ENCODE measurements at regions not wholly inside any gene's neighbourhood (a gene's known extent, or its start where the extent isn't known, plus 50 kb on each side); places are given as distances from the start of the nearest gene placed in this dataset.
A peak's percentile ranks its signal among the peaks of the same experiment; 100 is the strongest.

DNA sequence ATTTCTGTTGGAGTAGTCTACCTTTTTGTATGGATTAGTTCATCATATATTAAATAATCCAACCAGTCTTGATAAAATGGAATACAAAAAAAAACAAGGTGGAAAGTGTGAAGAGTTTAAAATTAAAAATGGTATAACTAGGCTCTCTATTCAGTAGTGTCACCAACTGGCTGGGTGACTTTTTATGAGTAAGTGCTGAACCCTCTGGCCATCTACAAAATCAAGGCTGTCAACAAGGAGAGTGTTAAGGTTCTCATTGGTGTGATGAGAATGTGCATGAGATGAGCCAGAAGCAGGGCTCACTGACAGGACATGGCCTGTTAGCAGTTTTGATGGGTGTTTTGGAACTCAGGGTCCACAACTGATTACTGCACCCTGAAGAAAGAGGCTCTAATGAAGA lies 343.2 kb downstream of the AASDHPPT start:
- no peak overlapping the region for H2AFZ ChIP-seq (ENCODE audit: low read length)
- H3K4me2 ChIP-seq (ENCODE audit: insufficient read depth, low read length): no peak overlapping the region
- H3K4me3 ChIP-seq (ENCODE audit: insufficient read depth, low read length): no peak overlapping the region
- no peaks in the 10 kb centered on the region for H3K36me3 ChIP-seq (ENCODE audit: insufficient read depth, low read length)
- no peaks in the 10 kb centered on the region for H3K9me3 ChIP-seq (ENCODE audit: low read depth, low read length)
- H3K4me1 ChIP-seq (ENCODE audit: insufficient read depth, low read length): peaks cover 14% of the 10 kb centered on the region
- no peak overlapping the region for H3K27ac ChIP-seq (ENCODE audit: low read depth, low read length)
- DNase-seq (ENCODE audit: insufficient read length, low spot score, missing footprints): no peak
- no peak for TF ChIP-seq CTCF (IDR thresholded peaks at IDR 0.05; ENCODE audit: extremely low read depth, low read depth, low read length)
- no peaks in the 10 kb centered on the region for H4K20me1 ChIP-seq (ENCODE audit: insufficient read depth, low read length)
- H3K27me3 ChIP-seq (ENCODE audit: insufficient read depth, low read length): no peaks in the 10 kb centered on the region
- H3K79me2 ChIP-seq (ENCODE audit: insufficient read depth, low read length): no peaks in the 10 kb centered on the region

GRCh38 chr11:106421676-106422292 lies 344.3 kb downstream of the AASDHPPT start:
- Histone ChIP-seq H3K79me2 (ENCODE audit: insufficient read depth, low read length) (no peaks in the 10 kb centered on the region), H3K4me1 (ENCODE audit: insufficient read depth, low read length) (peaks cover 14% of the 10 kb centered on the region), H2AFZ (ENCODE audit: low read length) (no peak overlapping the region), H3K27ac (ENCODE audit: low read depth, low read length) (no peak overlapping the region), H3K4me2 (ENCODE audit: insufficient read depth, low read length) (no peak overlapping the region), H4K20me1 (ENCODE audit: insufficient read depth, low read length) (no peaks in the 10 kb centered on the region), H3K27me3 (ENCODE audit: insufficient read depth, low read length) (no peaks in the 10 kb centered on the region), H3K4me3 (ENCODE audit: insufficient read depth, low read length) (no peak overlapping the region), H3K9me3 (ENCODE audit: low read depth, low read length) (no peaks in the 10 kb centered on the region), H3K36me3 (ENCODE audit: insufficient read depth, low read length) (no peaks in the 10 kb centered on the region)
- no peak for TF ChIP-seq CTCF (IDR thresholded peaks at IDR 0.05; ENCODE audit: extremely low read depth, low read depth, low read length)
- no peak for DNase-seq (ENCODE audit: insufficient read length, low spot score, missing footprints)

GRCh38 chr11:106422583-106422982 lies 345.1 kb downstream of the AASDHPPT start:
- no peaks in the 10 kb centered on the region for H3K79me2 ChIP-seq (ENCODE audit: insufficient read depth, low read length)
- no peaks in the 10 kb centered on the region for H3K36me3 ChIP-seq (ENCODE audit: insufficient read depth, low read length)
- no peak overlapping the region for H3K4me3 ChIP-seq (ENCODE audit: insufficient read depth, low read length)
- DNase-seq (ENCODE audit: insufficient read length, low spot score, missing footprints): no peak
- H2AFZ ChIP-seq (ENCODE audit: low read length): no peak overlapping the region
- H3K9me3 ChIP-seq (ENCODE audit: low read depth, low read length): no peaks in the 10 kb centered on the region
- no peaks in the 10 kb centered on the region for H3K27me3 ChIP-seq (ENCODE audit: insufficient read depth, low read length)
- H3K27ac ChIP-seq (ENCODE audit: low read depth, low read length): no peak overlapping the region
- H4K20me1 ChIP-seq (ENCODE audit: insufficient read depth, low read length): no peaks in the 10 kb centered on the region
- no peak for TF ChIP-seq CTCF (IDR thresholded peaks at IDR 0.05; ENCODE audit: extremely low read depth, low read depth, low read length)
- peaks cover 14% of the 10 kb centered on the region for H3K4me1 ChIP-seq (ENCODE audit: insufficient read depth, low read length)
- H3K4me2 ChIP-seq (ENCODE audit: insufficient read depth, low read length): no peak overlapping the region

DNA sequence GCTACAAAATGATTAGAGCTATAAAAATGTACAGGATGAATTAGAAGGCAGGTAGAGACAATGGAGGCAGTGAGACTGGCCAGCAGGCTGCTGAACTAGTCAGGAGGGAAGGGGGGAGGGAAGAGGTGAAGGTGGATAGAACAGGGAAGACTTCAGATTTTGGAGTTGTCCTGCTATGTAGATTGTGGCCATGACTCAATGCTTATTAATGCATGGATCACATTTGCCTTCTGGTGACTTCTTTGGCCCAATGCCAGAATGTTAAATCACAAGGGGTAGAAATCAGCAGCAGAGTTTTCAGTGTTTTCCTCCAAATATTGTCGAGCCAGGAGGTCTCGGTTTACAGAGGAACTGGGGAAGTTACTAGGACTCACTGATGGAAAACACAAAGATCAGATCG lies 346.6 kb downstream of the AASDHPPT start:
- Histone ChIP-seq H3K9me3 (ENCODE audit: low read depth, low read length) (no peaks in the 10 kb centered on the region), H2AFZ (ENCODE audit: low read length) (peak overlapping the region; percentile 67), H3K36me3 (ENCODE audit: insufficient read depth, low read length) (no peaks in the 10 kb centered on the region), H4K20me1 (ENCODE audit: insufficient read depth, low read length) (no peaks in the 10 kb centered on the region), H3K27me3 (ENCODE audit: insufficient read depth, low read length) (no peaks in the 10 kb centered on the region), H3K27ac (ENCODE audit: low read depth, low read length) (peak overlapping the region; percentile 85), H3K4me1 (ENCODE audit: insufficient read depth, low read length) (peaks cover 14% of the 10 kb centered on the region), H3K4me2 (ENCODE audit: insufficient read depth, low read length) (peak overlapping the region; percentile 76), H3K79me2 (ENCODE audit: insufficient read depth, low read length) (no peaks in the 10 kb centered on the region), H3K4me3 (ENCODE audit: insufficient read depth, low read length) (peak overlapping the region; percentile 56)
- no peak for DNase-seq (ENCODE audit: insufficient read length, low spot score, missing footprints)
- TF ChIP-seq CTCF (IDR thresholded peaks at IDR 0.05; ENCODE audit: extremely low read depth, low read depth, low read length): no peak

Measured in osteoblast (primary cell).